Middle frontal gyrus (tissue), 1 donor: ENCODE measurements at regions not wholly inside any gene's neighbourhood (a gene's known extent, or its start where the extent isn't known, plus 50 kb on each side); places are given as distances from the start of the nearest gene placed in this dataset.

Source experiments
- DNase-seq: peaks from one replicate; pipeline ENCODE4 v3.0.0-alpha.2; 2015; ENCODE audit warnings: low spot score; ENCODE audit errors: extremely low spot score

DNA sequence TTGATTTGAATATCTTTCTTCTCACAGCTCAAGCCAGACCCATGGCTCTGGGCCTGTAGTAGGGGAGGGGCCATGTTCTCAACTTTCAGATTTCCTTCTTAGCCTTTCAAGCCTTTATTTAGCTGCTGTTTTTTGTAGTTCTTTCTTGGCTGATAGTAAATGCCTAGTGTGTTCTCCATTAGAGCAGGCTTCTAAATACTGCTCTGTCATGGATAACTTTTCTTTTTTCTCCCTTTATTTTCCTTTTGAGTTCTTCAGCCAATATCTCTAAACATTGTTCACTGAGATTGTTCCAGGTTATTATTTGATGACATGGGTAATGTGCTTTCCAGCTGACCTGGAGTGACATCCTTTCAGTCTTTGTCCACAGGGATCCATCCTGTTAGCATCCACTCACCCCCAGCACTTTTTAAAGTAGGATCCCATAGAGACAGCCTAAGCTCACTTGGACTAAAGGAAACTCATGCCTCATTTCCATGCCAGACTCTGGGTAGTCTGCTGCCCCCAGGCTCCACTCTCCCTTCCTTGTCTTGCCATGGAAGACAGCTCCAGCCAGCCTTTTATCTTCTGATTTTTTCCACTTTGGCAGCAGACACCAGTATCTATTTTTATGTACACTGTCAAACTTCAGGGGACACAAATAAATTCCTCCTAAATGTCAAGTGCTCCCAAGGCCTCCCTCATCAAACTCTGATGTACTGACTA lies 645.6 kb downstream of the RNF144B start:
- no peak for DNase-seq

DNA sequence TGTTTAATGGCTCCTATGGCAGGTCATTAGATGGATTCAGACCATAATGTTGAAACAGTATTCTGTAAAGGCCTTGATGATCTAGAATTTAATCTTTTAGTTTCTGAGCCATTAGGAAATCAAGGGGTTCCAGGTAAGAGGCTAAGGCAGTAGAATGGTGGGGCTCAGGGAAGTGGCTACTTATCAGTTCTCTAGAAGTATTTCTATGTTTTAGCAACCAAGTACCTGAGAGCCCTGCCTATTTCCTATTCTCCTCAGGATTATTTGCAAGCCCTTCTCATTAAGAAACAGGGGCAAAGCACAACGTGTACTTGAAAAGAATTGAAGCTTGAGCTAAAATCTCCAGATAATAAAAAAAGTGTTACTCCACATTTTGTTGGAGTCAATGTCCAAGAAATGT lies 646.5 kb downstream of the RNF144B start:
- no peak for DNase-seq

DNA sequence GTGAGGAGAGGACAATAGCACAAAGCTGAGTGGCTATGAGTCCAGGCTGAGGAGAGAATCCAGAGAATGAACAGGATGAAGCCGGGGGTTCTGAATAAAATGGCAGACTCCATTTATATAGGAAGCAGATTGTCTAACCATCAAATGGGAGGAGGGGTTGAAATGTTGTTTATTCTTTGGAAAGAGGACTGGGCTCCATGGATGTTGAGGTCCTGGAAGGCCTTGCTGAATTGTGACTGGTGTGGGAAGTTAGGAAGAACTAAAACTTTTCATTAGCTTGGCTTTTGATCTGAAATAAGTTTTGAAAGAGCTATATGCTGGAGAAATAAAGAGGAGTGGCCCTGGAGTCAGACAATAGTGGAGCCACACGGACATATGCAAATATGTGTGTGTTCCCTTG lies 647.8 kb downstream of the RNF144B start:
- DNase-seq, result no peak

DNA sequence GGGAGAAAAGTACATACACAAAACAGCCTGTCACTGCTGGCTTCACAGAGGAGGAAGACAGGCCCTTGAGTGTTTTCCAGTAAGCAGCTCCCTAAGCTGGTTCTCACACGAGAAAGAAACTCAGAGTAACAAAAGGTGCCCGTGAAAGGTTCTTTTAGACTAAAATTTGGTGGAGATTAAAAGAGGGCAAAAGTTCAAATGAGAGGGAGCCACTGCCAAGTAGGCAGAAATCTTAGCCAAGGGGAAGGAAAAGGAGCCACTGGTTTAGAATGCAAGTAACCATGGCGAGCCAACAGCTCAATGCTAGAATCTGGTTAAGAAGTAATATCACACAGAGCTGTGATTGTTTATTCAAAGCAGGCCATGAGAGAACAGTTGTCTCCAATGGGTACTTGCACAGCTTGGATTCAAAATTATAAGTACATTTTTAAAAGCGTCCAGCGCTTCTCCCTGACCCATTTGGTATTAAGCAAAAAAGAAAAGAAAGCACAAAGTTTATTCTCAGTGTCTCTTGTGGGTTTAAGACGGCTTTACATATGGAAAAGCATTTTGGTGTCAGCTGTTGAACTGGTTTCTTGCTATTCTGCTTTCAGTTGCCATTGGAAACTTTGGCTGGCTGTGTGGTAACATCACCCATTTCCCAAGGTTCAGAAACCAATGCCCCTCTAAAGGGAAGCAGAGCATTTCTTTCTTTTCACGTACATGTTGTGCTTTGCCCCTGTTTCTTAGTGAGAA lies 648.5 kb downstream of the RNF144B start:
- peak; percentile 25 for DNase-seq

DNA sequence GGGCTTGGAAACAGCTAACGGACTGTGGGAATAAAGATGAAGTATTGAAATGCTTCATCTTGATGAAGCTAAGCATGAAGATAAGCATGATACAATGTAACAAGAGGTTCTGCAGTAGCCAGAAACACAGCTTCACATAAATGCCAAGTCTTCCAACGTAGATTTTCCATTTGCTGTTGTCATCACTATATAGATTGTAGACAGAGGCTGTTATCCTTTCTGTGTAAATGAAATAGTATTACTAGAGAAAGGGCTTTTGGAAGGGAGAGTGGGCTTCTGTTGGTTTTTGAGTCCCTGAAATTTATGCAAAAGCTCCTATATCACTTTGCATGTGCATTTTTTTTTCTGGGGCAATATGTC lies 649.0 kb downstream of the RNF144B start:
- DNase-seq, result no peak

DNA sequence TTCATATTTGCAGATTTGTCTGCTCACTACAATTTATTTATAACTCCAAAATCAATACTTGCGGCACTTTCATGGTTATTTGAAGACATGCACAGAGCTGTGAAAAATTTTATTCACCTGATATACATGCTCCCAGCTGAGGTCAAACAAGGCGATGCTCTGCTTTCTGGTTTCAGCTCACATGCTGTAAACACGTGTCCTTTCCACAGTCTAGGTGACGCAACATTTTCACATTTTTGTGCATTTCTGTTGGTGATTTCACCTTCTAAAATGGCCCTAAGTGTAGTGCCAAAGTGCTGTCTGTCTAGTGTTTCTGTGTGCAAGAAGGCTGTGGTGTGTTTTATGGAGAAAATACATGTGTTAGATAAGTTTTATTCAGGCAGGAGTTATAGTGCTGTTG lies 650.5 kb downstream of the RNF144B start:
- no peak for DNase-seq

DNA sequence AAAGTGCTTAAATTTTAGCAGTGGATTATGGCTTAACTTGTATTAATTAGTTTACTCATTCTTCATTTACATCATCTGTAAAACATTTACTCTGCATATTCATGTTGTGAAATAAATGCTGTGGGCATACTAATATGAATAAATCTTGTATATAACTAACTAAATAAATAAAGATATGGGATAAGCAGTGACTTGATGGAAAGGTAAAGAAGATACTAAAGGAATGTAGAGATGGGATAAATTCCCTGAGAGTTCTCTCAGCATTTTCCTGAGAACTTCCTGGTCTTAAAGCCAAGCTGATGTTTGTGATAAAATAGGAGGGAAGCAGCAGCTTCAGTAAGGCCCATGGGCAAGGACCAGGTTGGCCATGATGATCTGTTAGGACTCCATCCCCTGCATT lies 652.1 kb downstream of the RNF144B start:
- DNase-seq, result no peak

DNA sequence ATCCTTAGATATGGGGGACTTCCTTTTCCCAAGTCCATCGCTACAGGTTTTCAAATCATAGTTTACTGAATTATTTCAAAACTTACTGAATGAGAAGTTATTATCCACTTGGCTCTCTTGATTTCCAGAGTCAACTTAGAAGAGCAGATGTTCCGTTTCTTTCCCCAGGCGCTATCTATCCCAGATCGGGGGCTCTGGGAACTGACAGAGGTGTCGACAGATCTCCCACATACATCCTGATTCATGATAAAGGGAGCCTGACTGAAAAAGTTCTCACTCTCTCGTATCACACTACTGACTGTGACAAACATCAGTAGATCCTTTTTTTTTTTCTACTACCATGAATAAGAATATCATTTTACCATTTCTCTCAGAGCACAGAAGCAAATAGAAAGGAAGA lies 654.8 kb downstream of the RNF144B start:
- DNase-seq, result no peak

DNA sequence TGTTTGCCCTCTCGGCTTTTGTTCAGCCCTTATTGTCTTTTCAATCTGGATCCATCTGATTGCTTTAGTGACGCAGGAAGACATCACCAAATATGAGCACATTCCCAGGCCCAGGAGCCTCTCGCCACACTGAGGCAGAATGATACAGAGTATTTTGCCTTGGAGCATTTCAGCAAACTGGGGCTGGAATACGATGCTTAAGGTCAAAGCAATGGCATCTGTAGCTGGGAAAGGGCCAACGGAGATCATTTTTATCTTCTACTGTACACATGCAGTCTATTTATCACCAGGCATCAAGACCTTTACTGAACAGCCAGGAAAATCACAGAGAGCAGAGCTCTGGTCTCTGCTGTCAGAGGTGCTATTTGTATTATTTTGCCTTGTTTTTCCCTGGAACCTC lies 655.3 kb downstream of the RNF144B start:
- no peak for DNase-seq

DNA sequence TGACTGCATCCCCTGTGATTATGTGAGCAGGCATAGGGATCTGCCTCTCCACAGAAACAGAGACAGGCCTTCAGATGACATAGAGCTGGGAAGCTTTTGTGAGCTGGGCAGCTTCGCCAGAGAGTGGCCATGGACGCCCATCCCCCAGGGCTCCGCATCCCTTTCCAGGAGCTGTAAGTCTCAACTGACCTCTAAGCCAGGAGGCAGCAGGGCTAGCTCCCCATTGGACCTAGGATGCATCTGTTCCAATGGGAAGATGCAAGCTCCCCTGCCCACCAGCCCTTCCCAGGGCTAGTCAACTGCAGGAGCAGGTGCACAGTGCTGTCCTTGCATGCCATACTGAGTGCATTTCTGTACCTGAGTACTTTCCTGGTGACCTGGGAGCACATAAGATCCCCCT lies 663.6 kb downstream of the RNF144B start:
- no peak for DNase-seq

DNA sequence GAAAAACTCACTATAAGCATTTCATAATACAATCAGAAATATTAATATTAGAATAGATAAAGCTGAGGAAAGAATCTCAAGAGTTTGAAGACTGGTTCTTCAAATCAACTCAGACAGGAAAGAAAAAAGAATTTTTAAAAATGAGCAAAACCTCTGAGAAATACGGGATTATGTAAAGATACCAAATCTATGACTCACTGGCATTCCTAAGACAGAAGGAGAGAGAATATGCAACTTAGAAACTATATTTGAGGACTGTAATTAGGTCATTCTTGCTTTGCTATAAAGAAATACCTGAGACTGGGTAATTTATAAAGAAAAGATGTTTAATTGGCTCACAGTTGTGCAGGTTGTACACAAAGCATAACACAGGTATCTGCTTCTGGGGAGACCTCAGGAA lies 665.1 kb downstream of the RNF144B start:
- no peak for DNase-seq

DNA sequence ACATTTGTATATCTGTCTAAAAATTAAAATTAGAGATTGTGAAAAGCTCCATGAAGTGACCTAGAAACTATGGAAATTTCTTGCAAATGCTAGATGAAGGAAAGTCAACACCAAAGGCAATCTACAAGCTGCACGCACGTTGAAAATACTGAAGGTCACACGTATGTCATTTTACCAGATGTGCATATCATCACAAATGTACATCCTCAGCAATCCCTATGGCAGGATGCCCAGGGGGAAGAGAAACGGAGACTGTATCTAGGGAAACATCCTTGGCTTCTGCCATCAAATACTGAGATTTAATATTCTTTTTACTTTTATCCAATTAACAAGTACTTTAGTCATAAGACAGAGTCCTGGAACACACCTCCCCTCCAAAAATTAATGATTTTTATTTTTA lies 672.0 kb downstream of the RNF144B start:
- no peak for DNase-seq

DNA sequence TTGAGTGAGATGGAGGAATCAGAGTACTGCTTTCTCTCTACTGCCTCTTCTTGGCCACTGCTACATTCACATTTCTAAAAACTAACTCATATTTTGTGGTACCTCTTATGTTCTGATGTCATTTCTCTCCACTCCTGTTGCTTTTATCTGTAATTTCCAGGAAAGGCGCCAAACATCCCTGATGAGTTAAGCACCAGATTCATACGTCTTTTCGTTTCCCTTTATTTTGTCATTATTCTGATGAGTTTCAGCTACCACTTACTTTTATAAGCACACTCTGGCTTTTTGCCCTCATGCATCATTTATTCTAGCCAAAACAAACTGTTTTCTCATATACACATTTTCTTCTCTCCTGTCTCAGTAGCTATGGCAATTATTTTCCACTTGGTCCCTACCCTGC lies 680.0 kb downstream of the RNF144B start:
- DNase-seq, result no peak

DNA sequence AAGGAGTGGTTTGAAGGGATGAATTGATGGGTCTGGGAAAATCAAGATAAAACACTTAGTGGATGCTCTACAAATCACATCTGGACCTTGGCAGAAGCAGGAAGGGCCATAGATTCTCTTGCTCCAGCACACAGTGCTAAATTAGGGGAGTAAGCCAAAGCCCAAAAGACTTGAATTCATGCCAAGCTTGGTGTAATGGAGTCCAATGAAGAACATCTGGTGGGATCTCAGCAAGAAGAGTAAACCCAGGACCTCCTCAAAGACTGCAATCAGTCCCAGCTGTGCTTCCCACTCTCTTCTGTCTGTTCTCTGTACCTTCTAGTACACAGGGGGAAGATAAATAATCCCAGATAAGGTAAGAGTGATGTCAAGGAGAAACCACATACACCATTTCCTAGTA lies 683.4 kb downstream of the RNF144B start:
- no peak for DNase-seq

DNA sequence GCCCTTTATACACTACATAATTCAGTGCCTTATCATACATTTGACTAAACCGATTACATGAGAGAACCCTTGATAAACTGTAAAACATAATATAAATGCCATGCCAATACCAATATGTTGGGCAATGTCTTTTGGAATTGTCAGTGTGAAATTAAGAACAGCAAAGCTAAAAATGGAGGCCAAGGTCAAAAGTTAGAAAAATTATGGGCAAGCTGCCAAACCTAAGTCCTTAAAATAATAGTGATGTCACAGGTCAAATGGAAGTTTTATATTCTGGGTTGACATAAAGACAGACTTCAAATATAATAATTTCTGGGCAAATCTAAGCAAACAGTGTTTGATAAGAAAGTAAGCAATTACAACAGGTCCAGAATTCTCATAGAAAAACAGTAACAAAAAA lies 696.7 kb downstream of the RNF144B start:
- DNase-seq, result no peak

DNA sequence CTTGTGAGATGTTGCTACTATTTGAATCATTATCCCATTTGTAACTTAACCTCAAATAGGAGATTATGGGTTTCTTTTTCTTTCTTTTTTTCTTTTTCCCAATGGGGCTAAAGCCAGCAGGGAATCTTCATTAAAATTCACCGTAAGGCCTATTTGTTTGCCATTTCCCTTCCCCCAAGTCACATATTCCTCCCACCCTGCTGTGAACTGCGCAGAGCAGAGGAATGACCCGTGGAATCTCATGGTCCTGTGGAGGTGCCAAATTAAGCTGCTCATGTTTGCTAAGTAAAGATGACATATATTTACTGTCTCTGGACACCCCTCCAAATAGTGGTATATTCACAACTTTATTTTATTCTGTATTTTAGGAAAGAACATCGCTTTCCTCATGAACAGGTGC lies 699.3 kb downstream of the RNF144B start:
- no peak for DNase-seq

DNA sequence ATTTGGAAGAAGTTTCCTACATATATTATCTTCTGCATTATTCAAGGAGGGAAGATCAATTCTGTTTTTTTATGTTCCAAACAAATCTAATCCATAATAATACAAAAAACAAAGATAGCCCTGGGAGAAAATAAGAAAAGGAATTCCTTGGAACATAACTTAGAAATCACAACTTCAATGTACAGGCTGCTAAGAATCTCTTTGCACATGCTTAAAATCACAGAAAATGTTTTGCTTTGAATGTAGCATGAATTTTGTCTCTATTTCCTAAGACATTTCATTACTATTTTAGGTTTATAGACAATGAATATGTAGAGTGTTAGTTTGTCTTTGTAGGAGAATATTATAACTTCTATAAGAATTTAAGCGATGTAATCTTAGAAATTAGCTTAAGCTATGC lies 700.1 kb downstream of the RNF144B start:
- DNase-seq, result no peak

DNA sequence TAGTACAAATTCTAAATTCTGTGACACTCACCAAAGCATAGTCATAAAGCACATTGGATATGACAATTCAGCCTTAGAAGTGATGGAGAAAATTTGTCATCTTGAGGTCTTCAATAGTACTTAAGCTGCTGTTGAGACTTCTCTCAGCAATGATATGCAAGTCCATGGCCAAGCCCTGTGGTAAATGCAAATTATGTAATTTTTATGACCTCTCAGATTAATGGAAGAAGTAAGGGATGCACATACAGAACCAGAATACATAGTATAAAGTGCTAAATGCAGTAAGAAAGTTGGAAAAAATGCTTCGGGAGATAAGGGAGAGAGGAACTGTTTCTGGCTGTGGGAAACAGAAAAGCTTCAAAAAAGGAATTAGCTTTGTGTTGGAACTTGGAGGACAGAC lies 700.7 kb downstream of the RNF144B start:
- DNase-seq, result no peak

DNA sequence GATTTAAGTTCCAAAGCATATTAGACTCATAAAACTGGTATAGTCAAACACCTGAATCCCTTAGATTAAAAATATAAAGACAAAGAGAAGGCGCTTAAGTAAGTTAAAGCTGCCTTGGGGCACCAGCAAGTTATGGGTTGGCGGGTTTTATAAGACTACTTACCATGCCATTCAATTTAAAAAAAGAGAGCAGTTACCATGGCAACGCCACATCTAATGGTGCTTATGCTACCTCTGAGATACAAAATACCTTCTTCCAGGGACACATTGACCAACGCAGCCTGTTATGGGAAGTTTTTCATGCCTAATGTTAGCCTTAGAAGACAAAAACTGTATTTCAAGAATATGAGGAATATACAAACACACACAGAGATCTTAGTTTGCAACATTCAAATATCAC lies 713.6 kb downstream of the RNF144B start:
- no peak for DNase-seq

DNA sequence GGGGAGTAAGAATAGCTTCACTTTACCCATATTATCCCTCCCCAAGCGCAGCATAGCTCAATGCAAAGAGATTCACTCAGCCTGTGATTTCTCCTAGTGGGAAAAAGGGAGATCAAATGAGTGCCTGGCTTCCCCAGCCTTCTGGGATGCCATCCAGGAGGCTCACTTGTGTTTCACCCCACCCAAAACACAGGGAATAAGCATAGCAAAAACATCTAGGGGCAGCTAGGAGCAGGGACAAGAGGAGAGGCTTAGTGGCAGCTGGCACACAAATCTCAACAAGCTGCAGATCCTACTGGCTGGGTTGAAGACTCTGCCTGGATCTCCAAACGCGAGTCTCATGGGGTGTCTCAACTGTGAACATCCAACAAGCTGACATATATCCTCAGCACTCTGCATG lies 715.8 kb downstream of the RNF144B start:
- DNase-seq, result no peak

DNA sequence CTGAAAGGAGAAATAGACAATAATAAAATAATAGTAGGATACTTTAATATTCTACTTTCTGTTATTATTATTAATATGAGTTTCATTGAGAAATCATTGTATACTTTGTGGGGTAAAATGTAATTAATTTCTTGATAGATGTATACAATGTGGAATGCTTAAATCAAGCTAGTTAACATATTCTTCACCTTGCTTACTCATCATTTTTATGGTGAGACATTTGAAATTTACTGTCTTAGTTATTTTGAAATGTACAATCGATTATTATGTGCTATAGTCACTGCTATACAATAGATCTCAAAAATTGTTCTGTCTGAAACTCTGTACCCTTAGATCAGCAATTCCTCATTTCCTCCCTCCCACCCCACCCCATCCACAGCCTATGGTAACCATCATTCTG lies 720.3 kb downstream of the RNF144B start:
- no peak for DNase-seq

DNA sequence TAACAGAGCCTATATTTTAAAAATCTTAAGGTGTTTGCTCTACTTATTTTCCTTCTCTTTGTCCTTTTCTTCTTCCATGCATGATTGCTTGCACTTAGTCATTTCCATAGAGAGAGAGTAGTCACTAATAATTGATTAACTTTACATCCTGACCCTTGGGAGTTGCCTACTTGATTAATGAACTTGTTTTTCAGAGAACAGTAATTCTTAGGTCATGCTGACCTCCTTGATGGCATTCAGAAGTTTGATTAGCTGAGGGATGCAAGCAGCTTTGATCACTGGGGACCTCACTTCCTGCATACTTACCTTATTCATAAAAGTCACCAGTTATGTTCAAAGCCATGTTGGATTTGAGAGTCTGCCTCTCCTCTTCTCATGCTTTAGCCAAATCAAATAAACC lies 715.6 kb upstream of the ID4 start:
- DNase-seq, result no peak

DNA sequence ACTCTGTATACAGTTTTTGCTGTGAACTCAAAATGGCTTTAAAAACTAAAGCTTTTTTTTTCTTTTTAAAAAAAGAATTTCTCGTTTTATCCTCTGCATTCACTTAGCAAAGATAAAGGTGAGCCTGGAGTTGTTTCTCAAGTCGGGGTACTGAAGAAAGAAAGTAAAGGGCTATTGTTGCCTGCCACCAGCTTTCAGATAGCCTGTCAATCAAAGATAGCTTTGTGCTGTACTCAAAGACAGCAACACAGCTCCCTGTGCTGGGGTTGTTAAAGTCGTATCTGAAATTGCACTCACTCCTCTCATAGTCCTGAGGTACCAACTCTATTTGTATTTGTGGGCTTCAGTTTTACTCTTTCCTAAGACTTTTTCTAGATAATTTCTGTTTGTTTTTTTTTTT lies 710.1 kb upstream of the ID4 start:
- DNase-seq, result no peak
